ENCODE measurements at regions not wholly inside any gene's neighbourhood (a gene's known extent, or its start where the extent isn't known, plus 50 kb on each side); places are given as distances from the start of the nearest gene placed in this dataset.
"Not testable (repeated sequence)": the region's sequence is repeated elsewhere in the genome, so short reads cannot be mapped to it uniquely, and the experiment has no call there.

DNA sequence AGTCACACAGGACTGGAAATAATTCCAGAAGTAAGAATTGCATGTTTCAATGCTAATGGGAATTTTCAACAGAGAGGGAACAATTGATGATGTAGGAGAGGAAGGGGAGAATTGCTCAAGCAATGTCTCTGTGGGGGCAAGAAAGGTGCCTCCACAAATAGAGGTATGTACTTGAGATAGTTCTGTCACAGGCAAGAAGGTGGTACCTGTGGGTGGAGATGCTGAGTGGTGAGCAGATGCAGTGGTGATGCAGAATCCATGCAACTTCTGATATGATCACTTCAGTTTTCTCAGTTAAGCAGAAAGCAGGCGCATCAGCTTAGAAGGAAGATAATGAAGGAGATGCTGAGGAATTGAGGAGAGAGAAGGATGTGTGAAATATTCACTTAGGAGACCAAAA, 55.1 kb upstream of the SEC24B start:
- in situ Hi-C loops (cut with HindIII; ENCODE audit: low pct_unique_long_range_greater_than_20kb, low sequenced_read_pairs) = no loop called here
- DNase-seq (ENCODE audit: low read depth, low spot score) = no peak

DNA sequence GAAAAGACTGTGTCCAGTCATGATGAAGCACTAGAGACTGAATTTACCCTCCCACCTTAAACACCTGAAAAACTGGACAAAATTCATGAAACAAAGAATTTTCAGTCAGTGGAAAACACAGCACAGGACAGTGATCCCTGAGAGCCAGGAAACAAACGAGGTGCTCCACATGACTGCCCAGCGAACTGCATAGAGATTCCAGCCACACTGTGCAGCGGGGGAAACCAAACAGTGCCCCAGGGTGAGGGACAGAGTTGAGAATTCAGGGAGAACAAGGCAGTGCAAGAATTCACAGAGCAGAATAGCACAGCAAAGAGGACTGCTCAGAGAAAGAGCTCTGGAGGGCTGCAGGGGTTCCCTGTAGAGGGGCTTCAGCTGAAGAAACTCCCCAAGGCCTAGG, 55.5 kb upstream of the SEC24B start:
- no peak for DNase-seq (ENCODE audit: low read depth, low spot score)
- in situ Hi-C loops (cut with HindIII; ENCODE audit: low pct_unique_long_range_greater_than_20kb, low sequenced_read_pairs) = no loop called here

DNA sequence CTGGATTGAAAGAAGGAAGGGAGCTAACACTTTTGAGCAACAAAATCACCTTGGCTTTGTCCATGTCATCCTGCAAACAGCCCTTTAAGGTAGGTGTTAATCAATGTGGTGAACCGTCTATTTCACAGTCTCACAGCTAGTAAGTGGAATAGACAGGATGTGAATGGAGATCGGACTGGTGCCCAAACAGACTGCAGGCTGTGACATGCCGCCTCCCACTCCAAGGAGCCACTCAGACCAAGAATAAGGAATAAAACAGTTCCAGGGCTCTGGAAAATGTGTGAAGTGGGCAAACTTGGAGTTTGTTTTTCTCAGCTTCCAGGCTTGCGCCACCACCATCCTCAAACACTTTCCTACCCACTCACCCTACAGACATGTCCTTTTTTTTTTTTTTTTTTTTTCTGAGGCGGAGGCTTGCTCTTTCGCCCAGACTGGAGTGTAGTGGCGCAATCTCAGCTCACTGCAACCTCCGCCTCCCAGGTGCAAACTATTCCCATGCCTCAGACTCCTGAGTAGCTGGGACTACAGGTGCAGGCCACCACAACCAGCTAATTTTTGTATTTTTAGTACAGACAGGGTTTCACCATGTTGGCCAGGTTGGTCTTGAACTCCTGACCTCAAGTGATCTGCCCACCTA, 57.7 kb upstream of the SEC24B start:
- in situ Hi-C loops (cut with HindIII; ENCODE audit: low pct_unique_long_range_greater_than_20kb, low sequenced_read_pairs) = no loop called here
- no peak for DNase-seq (ENCODE audit: low read depth, low spot score)

DNA sequence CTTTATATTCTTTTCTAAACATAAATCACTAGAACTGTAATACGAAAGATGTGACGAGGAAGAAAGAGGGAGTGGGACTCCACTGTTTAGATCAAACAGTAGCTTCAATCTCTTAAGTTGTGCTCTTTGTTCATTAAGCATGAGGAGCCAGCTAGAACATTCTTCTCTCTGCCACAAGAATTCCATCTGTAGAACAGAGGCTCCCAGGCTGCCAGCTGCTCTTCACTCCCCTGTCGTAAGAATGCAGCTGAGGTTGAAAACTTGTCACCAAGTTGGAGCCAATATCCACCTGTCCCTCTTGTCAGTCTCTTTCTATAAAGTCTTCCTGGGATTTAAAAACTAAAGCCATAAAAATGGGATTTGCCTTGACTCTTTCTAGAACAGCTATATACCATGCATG, 65.0 kb upstream of the SEC24B start:
- in situ Hi-C loops (cut with HindIII; ENCODE audit: low pct_unique_long_range_greater_than_20kb, low sequenced_read_pairs) = no loop called here
- DNase-seq (ENCODE audit: low read depth, low spot score) = no peak

DNA sequence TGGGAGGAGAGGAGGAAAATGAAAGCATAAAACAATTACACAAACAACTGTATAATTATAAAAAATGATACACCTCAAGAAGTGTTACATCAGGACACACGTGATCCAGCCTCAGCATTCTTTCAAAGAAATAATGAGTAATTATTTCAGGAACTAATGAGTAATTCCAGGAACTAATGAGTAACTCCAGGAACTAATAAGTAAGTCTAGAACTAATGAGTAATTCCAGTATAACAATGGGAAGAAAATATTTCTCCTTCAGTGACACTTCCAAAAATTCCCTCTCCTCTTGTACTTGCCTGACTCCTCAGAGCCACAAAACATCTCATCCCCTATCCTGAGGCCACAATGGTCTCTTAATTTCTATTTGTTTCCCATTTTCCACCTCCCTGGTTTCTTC, 63.5 kb upstream of the COL25A1 start:
- DNase-seq (ENCODE audit: low read depth, low spot score) = no peak
- in situ Hi-C loops (cut with HindIII; ENCODE audit: low pct_unique_long_range_greater_than_20kb, low sequenced_read_pairs) = no loop called here

DNA sequence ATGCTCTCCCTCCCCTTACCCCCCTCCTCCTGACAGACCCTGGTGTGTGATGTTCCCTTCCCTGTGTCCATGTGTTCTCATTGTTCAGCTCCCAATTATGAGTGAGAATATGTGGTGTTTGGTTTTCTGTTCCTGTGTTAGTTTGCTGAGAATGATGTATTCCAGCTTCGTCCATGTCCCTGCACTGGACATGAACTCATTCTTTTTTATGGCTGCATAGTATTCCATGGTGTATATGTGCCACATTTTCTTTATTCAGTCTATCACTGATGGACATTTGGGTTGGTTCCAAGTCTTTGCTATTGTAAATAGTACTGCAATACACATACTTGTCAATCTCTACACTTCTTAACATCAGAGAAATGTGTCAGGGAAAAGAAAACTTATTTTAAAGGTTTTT, 62.8 kb upstream of the COL25A1 start:
- in situ Hi-C loops (cut with HindIII; ENCODE audit: low pct_unique_long_range_greater_than_20kb, low sequenced_read_pairs); DNase-seq (ENCODE audit: low read depth, low spot score): not testable (repeated sequence)

DNA sequence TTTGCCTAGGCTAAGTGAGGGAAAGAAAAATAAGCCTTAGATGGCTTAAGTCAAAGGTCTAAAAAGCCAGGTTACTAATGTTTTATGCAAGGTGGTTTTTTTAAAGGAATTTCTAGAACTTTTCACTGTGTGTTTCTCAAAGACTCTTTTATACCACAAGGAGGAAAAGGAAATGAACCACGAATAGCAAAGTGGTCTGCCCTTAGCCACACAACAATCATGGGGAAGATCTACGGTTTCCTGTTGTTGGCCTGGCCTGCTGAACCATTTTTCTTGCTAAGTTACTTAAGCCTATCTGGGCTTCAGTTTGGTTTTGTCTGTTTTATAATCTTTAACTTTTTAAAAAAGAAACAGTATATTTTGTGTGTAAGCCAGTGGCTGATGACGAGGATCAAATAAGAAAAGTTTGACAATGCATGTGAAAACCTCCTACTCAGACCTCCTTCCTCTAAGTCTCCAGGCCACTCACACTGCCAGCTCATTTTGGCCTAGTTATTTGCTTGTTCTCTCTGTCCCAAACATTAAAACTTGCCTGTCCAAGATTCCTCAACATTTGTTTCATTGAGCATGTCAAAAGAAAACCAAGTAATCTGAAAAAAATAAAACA, 56.7 kb upstream of the COL25A1 start:
- in situ Hi-C loops (cut with HindIII; ENCODE audit: low pct_unique_long_range_greater_than_20kb, low sequenced_read_pairs) = no loop called here
- no peak for DNase-seq (ENCODE audit: low read depth, low spot score)

DNA sequence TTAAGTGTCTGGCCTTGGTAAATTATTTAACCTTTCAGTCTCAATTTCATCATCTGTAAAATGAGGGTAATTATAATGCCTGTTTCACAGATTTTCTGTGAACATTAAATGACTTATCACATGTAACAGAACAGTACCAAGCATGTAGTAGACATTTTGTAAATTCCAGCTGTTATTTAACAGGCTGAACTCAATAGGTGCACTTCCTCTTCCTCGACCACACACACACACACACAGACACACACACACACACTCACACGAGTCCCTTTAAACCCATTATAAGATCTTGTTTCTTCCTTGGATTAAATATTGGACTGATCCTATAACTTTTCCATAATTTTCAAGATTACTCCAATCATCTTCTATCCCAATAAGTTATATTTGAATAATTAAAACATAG, 53.4 kb upstream of the COL25A1 start:
- in situ Hi-C loops (cut with HindIII; ENCODE audit: low pct_unique_long_range_greater_than_20kb, low sequenced_read_pairs) = no loop called here
- no peak for DNase-seq (ENCODE audit: low read depth, low spot score)

DNA sequence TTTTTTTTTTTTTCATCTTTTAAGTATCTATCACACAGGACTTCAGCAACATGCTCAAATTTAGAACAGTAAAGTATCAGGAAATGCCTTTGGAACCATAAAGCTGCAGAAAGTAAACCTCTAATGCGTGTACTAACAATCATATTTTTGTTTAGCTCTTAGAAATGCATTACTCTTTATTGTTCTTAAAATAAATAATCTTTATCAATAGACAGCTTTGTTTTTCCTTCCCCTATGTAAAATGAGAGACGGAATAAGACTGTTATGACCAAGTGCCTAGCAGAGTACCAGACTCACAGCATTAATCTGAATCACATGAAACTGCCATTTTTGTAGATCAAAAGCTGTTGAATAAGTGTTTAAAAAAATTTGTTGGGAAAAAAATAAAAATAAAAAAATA, 50.5 kb upstream of the COL25A1 start:
- in situ Hi-C loops (cut with HindIII; ENCODE audit: low pct_unique_long_range_greater_than_20kb, low sequenced_read_pairs) = no loop called here
- DNase-seq (ENCODE audit: low read depth, low spot score) = peak; percentile 85
